Thyroid gland (tissue), 4 donors: ENCODE measurements at regions not wholly inside any gene's neighbourhood (a gene's known extent, or its start where the extent isn't known, plus 50 kb on each side); places are given as distances from the start of the nearest gene placed in this dataset.

Experiments used
- POLR2A ChIP-seq, 2 donors: fragments of 450-650 bp; IDR thresholded peaks; one replicate each; pipeline ENCODE4 v1.6.1; 2017; ENCODE audit warnings: antibody characterized with exemption in 2 of 2, mild to moderate bottlenecking in 2 of 2, moderate library complexity in 1 of 2
- TF ChIP-seq, protein P1 (sequence below), 6 experiments: fragments of 200-600 bp in 3 of 6; fragments of 450-650 bp in 3 of 6; sonication (generic) in 3 of 6; IDR thresholded peaks; one replicate each; pipeline ENCODE4 v1.5.1; 2016 to 2019; ENCODE audit warnings: antibody characterized with exemption in 6 of 6, mild to moderate bottlenecking in 2 of 6, inconsistent platforms in 1 of 6, moderate library complexity in 1 of 6

DNA sequence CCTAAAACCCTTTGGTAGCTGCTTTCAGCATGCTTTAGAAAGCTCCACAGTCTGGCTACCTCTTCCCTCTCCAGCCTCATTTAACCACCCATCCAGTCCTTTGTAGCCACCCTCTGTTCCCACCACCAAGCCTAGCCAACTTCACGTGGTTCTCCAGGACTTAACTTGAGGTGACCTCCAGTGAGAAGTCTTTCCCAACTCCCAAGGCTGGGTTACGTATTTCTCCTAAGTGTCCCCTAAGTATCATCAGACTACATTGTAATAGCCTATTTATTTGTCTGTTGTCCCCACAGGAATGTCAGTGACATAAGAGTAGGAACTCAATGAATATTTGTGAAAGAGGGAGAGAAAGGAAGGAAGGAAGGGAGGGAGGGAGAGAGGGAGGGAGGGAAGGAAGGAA is 431.9 kb upstream of the JARID2 start:
- TF ChIP-seq POLR2A (IDR thresholded peaks at IDR 0.05), result no peak
- TF ChIP-seq, protein P1, sequence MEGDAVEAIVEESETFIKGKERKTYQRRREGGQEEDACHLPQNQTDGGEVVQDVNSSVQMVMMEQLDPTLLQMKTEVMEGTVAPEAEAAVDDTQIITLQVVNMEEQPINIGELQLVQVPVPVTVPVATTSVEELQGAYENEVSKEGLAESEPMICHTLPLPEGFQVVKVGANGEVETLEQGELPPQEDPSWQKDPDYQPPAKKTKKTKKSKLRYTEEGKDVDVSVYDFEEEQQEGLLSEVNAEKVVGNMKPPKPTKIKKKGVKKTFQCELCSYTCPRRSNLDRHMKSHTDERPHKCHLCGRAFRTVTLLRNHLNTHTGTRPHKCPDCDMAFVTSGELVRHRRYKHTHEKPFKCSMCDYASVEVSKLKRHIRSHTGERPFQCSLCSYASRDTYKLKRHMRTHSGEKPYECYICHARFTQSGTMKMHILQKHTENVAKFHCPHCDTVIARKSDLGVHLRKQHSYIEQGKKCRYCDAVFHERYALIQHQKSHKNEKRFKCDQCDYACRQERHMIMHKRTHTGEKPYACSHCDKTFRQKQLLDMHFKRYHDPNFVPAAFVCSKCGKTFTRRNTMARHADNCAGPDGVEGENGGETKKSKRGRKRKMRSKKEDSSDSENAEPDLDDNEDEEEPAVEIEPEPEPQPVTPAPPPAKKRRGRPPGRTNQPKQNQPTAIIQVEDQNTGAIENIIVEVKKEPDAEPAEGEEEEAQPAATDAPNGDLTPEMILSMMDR (IDR thresholded peaks at IDR 0.05), result no peak
